OCI-LY7 (cell line): ENCODE measurements at regions not wholly inside any gene's neighbourhood (a gene's known extent, or its start where the extent isn't known, plus 50 kb on each side); places are given as distances from the start of the nearest gene placed in this dataset.

ENCODE experiments used
- BruUV-seq: library from RNA; stranded (reverse); fragments of 400-500 nt; replicated peaks from 2 replicates; lab custom pipeline; 2021; lab: Mats Ljungman, UMichigan
- CTCF ChIA-PET: fragments of 300-600 bp; sonication (Branson Sonifier 250); formaldehyde crosslinking; loops from one replicate; lab custom pipeline; 2022; ENCODE audit warnings: antibody characterized with exemption; ENCODE audit not compliant: unreplicated experiment; lab: Charles Lee
- POLR2A ChIA-PET: fragments of 300-600 bp; sonication (Branson Sonifier 250); formaldehyde crosslinking; loops from one replicate; lab custom pipeline; 2022; ENCODE audit warnings: antibody characterized with exemption; lab: Charles Lee
- DNase-seq: peaks from one replicate; pipeline ENCODE4 v3.0.0-alpha.2; 2015; ENCODE audit warnings: low spot score
- H2AFZ ChIP-seq: fragments of 200-600 bp; sonication (generic), shearing (Covaris generic); 2 replicates; pipeline ENCODE4 v1.6.1; 2014; ENCODE audit warnings: mild to moderate bottlenecking, antibody characterized with exemption, low read length, moderate library complexity
- H3K27ac ChIP-seq: fragments of 200-600 bp; sonication (generic); 2 replicates; pipeline ENCODE4 v1.5.1; 2014; ENCODE audit warnings: mixed run types, low read depth, mild to moderate bottlenecking, moderate library complexity, low read length, inconsistent platforms; ENCODE audit not compliant: poor library complexity, severe bottlenecking
- H3K36me3 ChIP-seq: fragments of 200-600 bp; sonication (generic); 2 replicates; pipeline ENCODE4 v1.6.1; 2014; ENCODE audit warnings: mild to moderate bottlenecking, antibody characterized with exemption, low read length, moderate library complexity, mixed read lengths; ENCODE audit not compliant: insufficient read depth
- H3K4me1 ChIP-seq: fragments of 200-600 bp; sonication (generic); 2 replicates; pipeline ENCODE4 v1.5.1; 2014; ENCODE audit warnings: mild to moderate bottlenecking, low read length; ENCODE audit not compliant: insufficient read depth, poor library complexity, severe bottlenecking
- H3K4me2 ChIP-seq: fragments of 200-600 bp; sonication (generic); 2 replicates; pipeline ENCODE4 v1.6.1; 2014; ENCODE audit warnings: mild to moderate bottlenecking, low read length
- H3K4me3 ChIP-seq: fragments of 200-600 bp; sonication (generic); 2 replicates; pipeline ENCODE4 v1.5.1; 2014; ENCODE audit warnings: mild to moderate bottlenecking, low read depth, low read length; ENCODE audit not compliant: poor library complexity, severe bottlenecking
- H3K79me2 ChIP-seq: fragments of 200-600 bp; sonication (generic); 2 replicates; pipeline ENCODE4 v1.6.1; 2016; ENCODE audit warnings: low read depth, mild to moderate bottlenecking, low read length, moderate library complexity, mixed read lengths; ENCODE audit not compliant: insufficient read depth
- H3K9me2 ChIP-seq: fragments of 200-600 bp; sonication (generic); 2 replicates; pipeline ENCODE4 v1.6.1; 2016; ENCODE audit warnings: mild to moderate bottlenecking, low read length, mixed read lengths; ENCODE audit not compliant: insufficient read depth
- H3K9me3 ChIP-seq: fragments of 200-600 bp; sonication (generic); 2 replicates; pipeline ENCODE4 v1.6.1; 2014; ENCODE audit warnings: mild to moderate bottlenecking, mixed run types, low read length, mixed read lengths
- H4K20me1 ChIP-seq: fragments of 200-600 bp; sonication (generic); 2 replicates; pipeline ENCODE4 v1.6.1; 2014; ENCODE audit warnings: mild to moderate bottlenecking, antibody characterized with exemption, low read length, moderate library complexity, mixed read lengths; ENCODE audit not compliant: insufficient read depth
- EZH2phosphoT487 ChIP-seq: fragments of 200-600 bp; sonication (generic); IDR thresholded peaks from 2 replicates; pipeline ENCODE4 v1.6.1; 2018; ENCODE audit warnings: low read depth, borderline replicate concordance, mild to moderate bottlenecking, mixed run types, antibody characterized with exemption, low read length, moderate library complexity, mixed read lengths
- intact Hi-C: fragments of 100-400 bp; cut with micrococcal nuclease; formaldehyde crosslinking; loops from one replicate; pipeline ENCODE4 v1.10.0; 2022; ENCODE audit not compliant: unreplicated experiment
- TF ChIP-seq, protein P1 (sequence below): fragments of 200-600 bp; sonication (generic); conservative IDR thresholded peaks from 2 replicates; pipeline ENCODE4 v1.5.1; 2014; ENCODE audit warnings: mild to moderate bottlenecking, antibody characterized with exemption, low read length, moderate library complexity, mixed read lengths

DNA sequence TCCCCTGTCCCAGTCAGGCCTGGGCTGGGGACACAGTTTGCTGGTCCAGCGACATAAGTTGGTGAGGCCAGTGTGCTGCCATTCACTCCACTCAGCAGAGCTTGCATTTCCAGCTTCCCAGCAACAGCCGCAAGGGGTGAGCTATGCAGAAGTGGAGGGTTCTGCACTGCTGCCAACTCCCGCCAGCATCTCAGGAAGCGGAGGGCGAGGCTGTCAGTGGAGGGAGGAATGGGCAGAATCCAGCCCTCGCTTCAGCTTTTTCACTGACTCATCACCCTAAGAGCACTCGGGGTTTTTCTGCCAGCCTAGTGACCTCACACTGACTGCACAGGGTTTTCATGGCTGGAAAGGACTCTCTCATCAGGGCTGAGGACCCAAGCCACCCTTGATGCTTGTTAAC, 625.1 kb upstream of the MKI67 start:
- no peaks in the 10 kb centered on the region for H3K4me1 ChIP-seq
- ChIA-PET POLR2A (no interaction called here), CTCF (no interaction called here)
- H3K27ac ChIP-seq: no peak overlapping the region
- no TSS peak for BruUV-seq
- no peak for DNase-seq
- no peaks in the 10 kb centered on the region for H3K79me2 ChIP-seq
- no peaks in the 10 kb centered on the region for H3K36me3 ChIP-seq
- H4K20me1 ChIP-seq: no peaks in the 10 kb centered on the region
- intact Hi-C loops: no loop called here
- H3K9me2 ChIP-seq: no peaks in the 10 kb centered on the region
- H3K9me3 ChIP-seq: no peaks in the 10 kb centered on the region
- TF ChIP-seq, protein P1, sequence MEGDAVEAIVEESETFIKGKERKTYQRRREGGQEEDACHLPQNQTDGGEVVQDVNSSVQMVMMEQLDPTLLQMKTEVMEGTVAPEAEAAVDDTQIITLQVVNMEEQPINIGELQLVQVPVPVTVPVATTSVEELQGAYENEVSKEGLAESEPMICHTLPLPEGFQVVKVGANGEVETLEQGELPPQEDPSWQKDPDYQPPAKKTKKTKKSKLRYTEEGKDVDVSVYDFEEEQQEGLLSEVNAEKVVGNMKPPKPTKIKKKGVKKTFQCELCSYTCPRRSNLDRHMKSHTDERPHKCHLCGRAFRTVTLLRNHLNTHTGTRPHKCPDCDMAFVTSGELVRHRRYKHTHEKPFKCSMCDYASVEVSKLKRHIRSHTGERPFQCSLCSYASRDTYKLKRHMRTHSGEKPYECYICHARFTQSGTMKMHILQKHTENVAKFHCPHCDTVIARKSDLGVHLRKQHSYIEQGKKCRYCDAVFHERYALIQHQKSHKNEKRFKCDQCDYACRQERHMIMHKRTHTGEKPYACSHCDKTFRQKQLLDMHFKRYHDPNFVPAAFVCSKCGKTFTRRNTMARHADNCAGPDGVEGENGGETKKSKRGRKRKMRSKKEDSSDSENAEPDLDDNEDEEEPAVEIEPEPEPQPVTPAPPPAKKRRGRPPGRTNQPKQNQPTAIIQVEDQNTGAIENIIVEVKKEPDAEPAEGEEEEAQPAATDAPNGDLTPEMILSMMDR: no peak
- TF ChIP-seq EZH2phosphoT487: no peak
- no peak overlapping the region for H2AFZ ChIP-seq
- H3K4me3 ChIP-seq: no peak overlapping the region
- H3K4me2 ChIP-seq: no peak overlapping the region

DNA sequence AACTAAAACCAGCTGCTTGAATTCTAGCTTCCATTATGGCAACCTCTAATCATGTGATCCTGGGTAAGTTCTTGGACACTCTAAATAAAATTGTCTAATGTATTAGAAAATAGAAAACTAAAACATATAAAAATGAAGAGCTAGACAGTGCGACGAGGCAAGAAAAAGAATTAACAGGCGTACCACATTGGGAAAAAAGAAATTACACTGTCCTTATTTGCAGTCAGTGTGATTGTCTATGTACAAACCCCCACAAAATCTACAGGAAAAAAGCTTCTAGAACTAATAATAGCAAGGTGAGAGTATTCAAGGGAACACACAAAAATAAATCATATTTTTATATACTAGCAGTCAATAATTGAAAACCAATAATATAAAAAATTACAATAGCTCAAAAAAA, 625.6 kb upstream of the MKI67 start:
- Histone ChIP-seq H3K79me2 (no peaks in the 10 kb centered on the region), H3K36me3 (no peaks in the 10 kb centered on the region), H2AFZ (no peak overlapping the region), H3K9me2 (no peaks in the 10 kb centered on the region), H3K9me3 (no peaks in the 10 kb centered on the region), H3K4me2 (no peak overlapping the region), H3K4me3 (no peak overlapping the region), H3K4me1 (no peaks in the 10 kb centered on the region), H3K27ac (no peak overlapping the region), H4K20me1 (no peaks in the 10 kb centered on the region)
- no peak for DNase-seq
- no TSS peak for BruUV-seq
- CTCF ChIA-PET: no interaction called here
- intact Hi-C loops: no loop called here
- POLR2A ChIA-PET: no interaction called here
- TF ChIP-seq EZH2phosphoT487: no peak
- TF ChIP-seq, protein P1: no peak

DNA sequence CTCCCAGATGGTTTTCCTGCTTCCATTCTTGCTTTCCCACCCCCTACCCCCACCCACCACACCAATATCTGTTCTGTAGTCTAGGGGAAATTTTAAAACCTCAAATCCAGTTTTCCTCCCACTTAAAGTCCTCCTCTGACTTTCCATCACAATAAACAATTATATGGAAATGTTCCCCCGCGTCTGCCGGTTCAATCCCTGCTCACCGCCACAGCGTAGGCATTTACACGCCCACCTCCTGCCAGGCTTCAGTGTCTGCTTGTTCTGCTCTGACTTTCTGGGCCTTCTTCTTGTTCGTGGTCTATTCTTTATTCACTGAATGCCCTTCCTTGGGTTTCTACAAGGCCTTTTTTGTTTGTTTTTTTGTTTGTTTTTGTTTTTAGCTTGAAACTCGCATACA, 633.0 kb upstream of the MKI67 start:
- no peak overlapping the region for H2AFZ ChIP-seq
- H3K9me2 ChIP-seq: no peaks in the 10 kb centered on the region
- intact Hi-C loops: no loop called here
- no peak overlapping the region for H3K4me2 ChIP-seq
- no peak for TF ChIP-seq EZH2phosphoT487
- TF ChIP-seq, protein P1: no peak
- no TSS peak for BruUV-seq
- H3K4me3 ChIP-seq: no peak overlapping the region
- no peak for DNase-seq
- no peak overlapping the region for H3K27ac ChIP-seq
- no peaks in the 10 kb centered on the region for H3K4me1 ChIP-seq
- ChIA-PET POLR2A (interaction anchor here (0.6 kb wide), 1 partner anchor 48 kb away, joined by 3 read pairs; no protein-coding TSS in a partner anchor), CTCF (no interaction called here)
- H4K20me1 ChIP-seq: no peaks in the 10 kb centered on the region
- H3K9me3 ChIP-seq: no peaks in the 10 kb centered on the region
- no peaks in the 10 kb centered on the region for H3K79me2 ChIP-seq
- H3K36me3 ChIP-seq: no peaks in the 10 kb centered on the region
